Left colon (tissue), 2 donors: ENCODE measurements at regions not wholly inside any gene's neighbourhood (a gene's known extent, or its start where the extent isn't known, plus 50 kb on each side); places are given as distances from the start of the nearest gene placed in this dataset.

Source experiments
- ATAC-seq: fragments of 200-7000 bp; cut with Tn5 transposase; one replicate; pipeline ENCODE4 v1.9.1; 2020; ENCODE audit warnings: mild to moderate bottlenecking, moderate library complexity
- DNase-seq, 2 donors: peaks; one replicate each; pipeline ENCODE4 v3.0.0-alpha.2; 2020
- intact Hi-C, 2 donors: fragments of 100-400 bp; cut with DNase I in 1 of 2; cut with micrococcal nuclease in 1 of 2; formaldehyde crosslinking; loops; one replicate each; pipeline versions ENCODE4 v1.11.2 to v1.14.0; 2022; cut with DNase I, micrococcal nuclease
- donor health status: DM: no; HTN: no; CAD: no.
- donor health status: DM: yes; HTN: yes; CAD: no.

GRCh38 chr4:96916711-96917110 is 1076.8 kb downstream of the PDHA2 start:
- DNase-seq (no peak), ATAC-seq (no peak)
- intact Hi-C loops, result no loop called here

- intact Hi-C loops, result no loop called here
- DNase-seq (no peak), ATAC-seq (no peak)
Observed at GRCh38 chr4:96936886-96937285, 1097.0 kb downstream of the PDHA2 start.

- intact Hi-C loops, result no loop called here
- DNase-seq, result no peak
- no peak for ATAC-seq
Observed at GRCh38 chr4:96946552-96946951, 1106.7 kb downstream of the PDHA2 start.

- intact Hi-C loops, result no loop called here
- ATAC-seq, result no peak
- DNase-seq, result no peak
Observed at GRCh38 chr4:96952610-96953009, 1112.7 kb downstream of the PDHA2 start.

GRCh38 chr4:96955226-96955625 is 1115.3 kb downstream of the PDHA2 start:
- intact Hi-C loops, result no loop called here
- ATAC-seq, result no peak
- no peak for DNase-seq

- intact Hi-C loops, result no loop called here
- ATAC-seq (no peak), DNase-seq (no peak)
Observed at GRCh38 chr4:96955691-96956090, 1115.8 kb downstream of the PDHA2 start.

- DNase-seq (no peak), ATAC-seq (no peak)
- intact Hi-C loops, result no loop called here
Observed at GRCh38 chr4:96969455-96969854, 1129.6 kb downstream of the PDHA2 start.

- ATAC-seq, result no peak
Observed at GRCh38 chr4:96972920-96973319, 1133.0 kb downstream of the PDHA2 start.

GRCh38 chr4:96974295-96974694 is 1134.4 kb downstream of the PDHA2 start:
- ATAC-seq, result no peak
- intact Hi-C loops, result no loop called here
- DNase-seq, result no peak

More at GRCh38 chr4:96972920-96973319, 1133.0 kb downstream of the PDHA2 start:
- intact Hi-C loops, result no loop called here
- no peak for DNase-seq

- ATAC-seq (no peak), DNase-seq (no peak)
- intact Hi-C loops, result no loop called here
Observed at GRCh38 chr4:96983830-96984229, 1143.9 kb downstream of the PDHA2 start.

- DNase-seq, result no peak
- intact Hi-C loops, result no loop called here
Observed at GRCh38 chr4:96986816-96987215, 1146.9 kb downstream of the PDHA2 start.

GRCh38 chr4:96991083-96991482 is 1151.2 kb downstream of the PDHA2 start:
- no peak for DNase-seq
- no peak for ATAC-seq
- intact Hi-C loops, result no loop called here

More at GRCh38 chr4:96986816-96987215, 1146.9 kb downstream of the PDHA2 start:
- ATAC-seq, result no peak

GRCh38 chr4:96992443-96992842 is 1150.8 kb downstream of the STPG2 start:
- intact Hi-C loops, result no loop called here
- ATAC-seq, result no peak
- DNase-seq, result no peak

- DNase-seq, result no peak
- no peak for ATAC-seq
- intact Hi-C loops, result no loop called here
Observed at GRCh38 chr4:96993560-96993959, 1149.7 kb downstream of the STPG2 start.

- ATAC-seq, result no peak
- intact Hi-C loops, result no loop called here
- DNase-seq, result no peak
Observed at GRCh38 chr4:97003715-97004114, 1139.6 kb downstream of the STPG2 start.

GRCh38 chr4:97013309-97013708 is 1130.0 kb downstream of the STPG2 start:
- intact Hi-C loops, result no loop called here
- DNase-seq, result no peak
- no peak for ATAC-seq

GRCh38 chr4:97013711-97014110 is 1129.6 kb downstream of the STPG2 start:
- no peak for ATAC-seq
- intact Hi-C loops, result no loop called here
- no peak for DNase-seq

- intact Hi-C loops, result no loop called here
- DNase-seq (no peak), ATAC-seq (no peak)
Observed at GRCh38 chr4:97015301-97015700, 1128.0 kb downstream of the STPG2 start.

GRCh38 chr4:97016186-97016907 is 1126.9 kb downstream of the STPG2 start:
- no peak for ATAC-seq
- intact Hi-C loops, result no loop called here
- DNase-seq, result no peak

GRCh38 chr4:97027728-97028410 is 1115.4 kb downstream of the STPG2 start:
- ATAC-seq, result no peak
- DNase-seq, result no peak
- intact Hi-C loops, result no loop called here

- no peak for DNase-seq
- no peak for ATAC-seq
- intact Hi-C loops, result no loop called here
Observed at GRCh38 chr4:97028785-97029184, 1114.5 kb downstream of the STPG2 start.
